Sciatic nerve (tissue), 2 donors: ENCODE measurements at regions not wholly inside any gene's neighbourhood (a gene's known extent, or its start where the extent isn't known, plus 50 kb on each side); places are given as distances from the start of the nearest gene placed in this dataset.

Source experiments
- ATAC-seq: fragments of 200-7000 bp; cut with Tn5 transposase; one replicate; pipeline ENCODE4 v1.9.1; 2020; ENCODE audit warnings: mild to moderate bottlenecking, moderate library complexity
- DNase-seq: peaks from one replicate; pipeline ENCODE4 v3.0.0-alpha.2; 2020; ENCODE audit warnings: low spot score
- intact Hi-C: fragments of 100-400 bp; cut with DNase I; formaldehyde crosslinking; loops from one replicate; pipeline ENCODE4 v1.14.2; 2022
- donor health status: DM: no; HTN: no; CAD: no.
- donor health status: DM: no; HTN: no; CAD: no.

DNA sequence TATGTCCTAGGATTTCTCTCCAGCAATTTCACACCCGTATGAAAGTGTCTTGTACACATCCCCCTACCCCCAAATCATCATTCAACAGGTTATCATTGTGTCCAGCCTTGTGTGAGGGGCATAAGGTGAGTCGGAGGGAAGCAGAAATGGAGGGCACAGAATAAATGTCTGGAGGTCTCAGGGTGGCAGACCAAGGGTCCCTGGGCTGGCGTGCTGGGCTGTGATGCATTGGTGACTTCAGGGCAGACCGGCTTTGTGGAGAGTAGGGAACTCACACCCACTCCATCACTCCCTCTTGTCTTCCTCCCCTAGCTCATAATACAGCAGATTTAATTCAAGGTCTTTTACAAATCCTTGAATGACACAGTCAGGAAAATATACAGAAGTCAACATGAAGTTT lies 191.7 kb upstream of the PMEPA1 start:
- intact Hi-C loops, result no loop called here
- ATAC-seq, result no peak

GRCh38 chr20:57900226-57900905 lies 190.6 kb upstream of the PMEPA1 start:
- intact Hi-C loops, result no loop called here
- ATAC-seq (no peak), DNase-seq (peak; percentile 33)

More for the DNA sequence above, 191.7 kb upstream of the PMEPA1 start:
- DNase-seq, result no peak

- intact Hi-C loops, result no loop called here
- no peak for DNase-seq
- ATAC-seq, result no peak
Measured at GRCh38 chr20:57899554-57899953, 189.7 kb upstream of the PMEPA1 start.

DNA sequence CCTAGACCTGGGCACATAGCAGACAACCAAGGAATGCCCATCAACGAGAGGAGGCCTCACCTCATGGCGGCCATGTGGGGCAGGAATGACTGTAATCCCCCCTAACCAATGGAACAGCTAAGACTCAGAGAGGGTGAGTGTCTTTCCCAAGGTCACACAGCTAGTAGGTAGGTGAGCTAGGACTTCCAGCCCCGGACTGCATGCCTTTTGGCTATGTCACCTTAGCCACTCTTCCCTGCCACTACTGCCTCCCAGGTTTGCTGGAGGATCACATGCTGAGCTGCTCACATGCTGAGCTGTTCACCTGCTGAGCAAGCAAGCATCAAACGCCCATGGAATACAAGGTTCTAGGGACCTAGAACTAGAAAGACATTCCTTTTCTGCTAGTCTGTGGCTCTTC lies 188.5 kb upstream of the PMEPA1 start:
- intact Hi-C loops, result no loop called here
- DNase-seq (peak; percentile 36), ATAC-seq (no peak)

- ATAC-seq, result no peak
- DNase-seq, result peak; percentile 36
- intact Hi-C loops, result no loop called here
Measured at GRCh38 chr20:57897891-57898290, 188.1 kb upstream of the PMEPA1 start.

DNA sequence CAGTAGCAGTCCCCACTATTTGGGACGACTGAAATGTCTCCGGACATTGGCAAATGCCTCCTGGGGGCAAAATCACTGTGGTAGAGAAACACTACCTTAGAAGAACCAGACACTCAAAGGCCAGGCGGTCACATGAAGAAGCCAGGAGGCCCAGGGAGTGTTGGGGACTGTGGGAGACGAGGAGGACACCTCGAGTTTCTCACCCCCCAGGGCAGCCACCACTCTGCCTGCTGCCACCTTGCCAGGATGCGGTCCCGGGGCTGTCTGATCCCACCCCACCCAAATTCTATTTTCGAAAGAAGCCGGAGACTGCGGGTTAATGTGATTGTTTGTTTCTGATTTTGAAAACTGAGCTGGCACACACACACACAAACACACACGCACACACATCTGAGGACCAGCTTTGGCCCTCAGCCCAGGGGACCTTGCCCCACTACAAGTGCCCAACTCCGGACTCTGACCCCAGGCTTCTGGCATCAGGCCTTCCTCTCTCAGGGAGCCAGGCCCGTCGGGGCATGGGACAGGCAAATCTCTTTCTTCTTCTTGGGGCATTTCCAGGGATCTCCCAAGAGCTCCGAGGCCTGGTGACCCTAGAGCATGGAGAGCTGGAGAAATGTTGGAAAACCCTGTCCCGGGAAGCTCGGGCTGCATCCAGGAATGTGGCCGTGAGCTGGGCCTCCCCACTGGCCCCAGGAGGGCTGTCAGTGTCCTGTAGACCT lies 187.5 kb upstream of the PMEPA1 start:
- ATAC-seq, result no peak
- intact Hi-C loops, result no loop called here
- DNase-seq, result peak; percentile 53

DNA sequence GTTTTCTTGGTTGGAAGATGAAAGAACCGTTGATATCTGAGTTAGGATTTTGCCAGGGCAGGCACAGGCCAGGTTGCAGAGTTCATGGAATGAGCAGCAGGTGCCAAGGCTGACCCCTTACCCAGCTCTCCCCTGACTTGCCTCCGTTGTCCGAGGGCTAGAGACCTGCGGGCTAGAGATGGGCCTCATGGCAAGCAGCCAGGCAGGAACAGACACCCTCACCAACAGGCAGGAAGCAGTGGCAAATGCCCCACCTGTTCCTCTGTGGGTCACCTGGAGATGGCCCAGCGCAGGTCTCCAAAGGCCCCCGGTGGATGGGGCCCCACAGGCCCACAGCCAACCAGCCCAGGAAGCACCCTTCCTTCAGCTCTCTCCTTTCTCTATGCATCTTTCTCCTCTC lies 186.7 kb upstream of the PMEPA1 start:
- intact Hi-C loops, result no loop called here
- ATAC-seq (no peak), DNase-seq (peak; percentile 42)

DNA sequence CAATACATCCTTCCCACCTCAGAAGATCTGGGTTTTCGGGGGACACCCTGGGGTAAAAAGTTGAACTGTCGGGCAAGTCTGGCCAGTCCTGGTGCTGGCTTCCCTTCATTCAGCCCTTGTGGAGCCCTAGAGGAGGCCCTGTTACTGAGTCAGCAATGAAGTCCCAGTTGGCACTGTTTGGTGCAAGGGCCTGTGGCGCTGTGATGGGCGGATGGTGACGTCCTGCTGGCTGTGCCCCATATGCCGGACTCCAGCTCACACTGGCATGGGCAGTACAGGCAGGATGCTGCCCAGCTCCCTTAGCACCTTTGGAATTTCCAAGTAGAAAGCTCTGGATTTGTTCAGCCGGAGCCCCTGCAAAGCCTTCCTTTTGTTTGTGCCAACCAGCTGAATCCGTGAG lies 186.2 kb upstream of the PMEPA1 start:
- ATAC-seq (no peak), DNase-seq (peak; percentile 23)
- intact Hi-C loops, result no loop called here

GRCh38 chr20:57895161-57895855 lies 185.5 kb upstream of the PMEPA1 start:
- intact Hi-C loops, result no loop called here
- peak; percentile 25 for DNase-seq
- ATAC-seq, result no peak

DNA sequence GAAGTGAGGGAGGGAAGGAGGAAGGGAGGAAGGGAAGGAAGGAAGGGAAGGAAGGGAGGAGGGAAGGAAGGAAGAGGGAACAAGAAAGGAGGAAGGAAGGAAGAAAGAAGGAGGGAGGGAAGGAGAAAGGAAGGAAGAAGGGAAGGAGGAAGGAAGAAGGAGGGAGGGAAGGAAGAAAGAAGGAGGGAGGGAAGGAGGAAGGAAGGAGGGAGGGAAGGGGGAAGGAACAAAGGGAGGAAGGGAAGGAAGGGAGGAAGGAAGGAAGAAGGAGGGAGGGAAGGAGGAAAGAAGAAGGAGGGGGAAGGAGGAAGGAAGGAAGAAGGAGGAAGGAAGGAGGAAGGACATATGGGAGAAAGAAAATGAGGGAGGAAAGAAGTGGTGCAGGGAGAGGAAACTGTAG lies 184.7 kb upstream of the PMEPA1 start:
- DNase-seq (no peak), ATAC-seq (no peak)
- intact Hi-C loops, result loop anchor here (5.0 kb wide), 1 partner anchor 52 kb away; no protein-coding TSS in a partner anchor

GRCh38 chr20:57894096-57894495 lies 184.3 kb upstream of the PMEPA1 start:
- DNase-seq (peak; percentile 12), ATAC-seq (no peak)
- intact Hi-C loops, result loop anchor here (5.0 kb wide), 1 partner anchor 52 kb away; no protein-coding TSS in a partner anchor

DNA sequence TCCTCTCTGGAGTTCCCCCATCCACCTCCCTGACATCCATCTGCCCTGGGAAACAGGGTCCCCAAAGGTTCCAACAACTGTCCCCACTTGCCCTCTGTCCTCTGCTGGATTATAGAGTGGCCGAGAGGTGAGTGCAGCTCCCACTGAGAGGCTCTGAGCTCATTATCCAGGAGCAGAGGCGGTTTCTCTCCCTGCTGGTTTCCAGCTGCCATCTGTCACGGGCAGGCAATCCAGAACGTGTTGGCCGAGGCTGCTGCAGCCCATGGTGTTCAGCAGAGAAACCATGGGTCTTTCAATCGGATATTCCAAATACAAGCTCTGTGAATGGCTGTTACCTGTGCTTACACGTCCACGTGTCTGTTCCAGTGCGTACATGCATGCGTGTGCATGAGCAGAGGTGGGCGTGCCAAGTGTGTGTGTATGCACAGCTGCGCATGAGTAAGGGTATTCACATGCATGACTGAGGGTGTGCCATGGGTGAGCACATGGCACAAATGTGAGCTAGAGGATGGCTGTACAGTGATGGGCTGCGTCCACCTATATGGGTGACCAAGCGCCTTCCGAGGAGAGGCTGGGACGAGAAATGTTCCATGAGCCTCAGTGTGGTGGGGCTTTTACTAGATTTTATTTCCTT lies 183.7 kb upstream of the PMEPA1 start:
- ATAC-seq (no peak), DNase-seq (peak; percentile 25)
- intact Hi-C loops, result loop anchor here (5.0 kb wide), 1 partner anchor 51 kb away; no protein-coding TSS in a partner anchor

DNA sequence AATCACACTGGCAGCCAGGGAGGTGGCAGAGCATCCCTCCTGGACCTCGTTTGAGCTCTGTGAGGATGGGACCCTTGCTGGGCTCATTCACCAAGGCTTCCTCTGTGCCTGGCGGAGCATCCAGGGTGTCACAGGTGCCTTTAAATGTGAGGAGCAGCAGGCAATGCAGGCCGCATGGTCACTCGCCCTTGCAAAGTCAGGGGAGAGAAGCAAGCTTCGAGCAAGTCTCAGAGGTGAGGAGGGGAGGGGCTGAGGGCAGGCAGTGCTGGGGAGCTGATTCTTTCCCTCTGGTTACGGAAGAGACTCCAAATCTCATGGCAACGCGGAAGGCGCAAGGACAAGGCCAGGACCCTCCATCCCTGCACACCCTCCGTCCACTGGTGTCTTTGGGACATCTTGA lies 182.7 kb upstream of the PMEPA1 start:
- intact Hi-C loops, result loop anchor here (5.0 kb wide), 1 partner anchor 50 kb away; no protein-coding TSS in a partner anchor
- DNase-seq (no peak), ATAC-seq (no peak)

DNA sequence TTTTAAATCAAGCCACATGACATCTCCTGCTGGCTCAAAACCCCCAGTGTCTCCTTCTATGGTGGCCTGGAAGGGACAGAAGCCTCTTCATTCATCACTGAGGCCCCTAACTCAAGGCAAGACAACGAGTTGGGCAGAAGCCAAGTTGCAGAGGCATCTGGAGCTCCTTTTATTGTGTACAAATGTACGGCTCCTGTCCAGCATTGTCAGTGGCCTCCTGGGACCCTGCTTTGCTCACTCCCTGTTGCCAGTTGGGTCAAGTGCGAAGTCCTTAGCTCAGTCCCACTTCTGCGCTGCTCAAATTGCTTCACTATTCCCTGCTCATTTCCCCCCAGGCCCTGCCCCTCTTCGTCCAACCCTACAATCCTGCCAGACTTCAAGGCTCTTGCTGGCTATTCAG lies 181.2 kb upstream of the PMEPA1 start:
- ATAC-seq (no peak), DNase-seq (no peak)
- intact Hi-C loops, result loop anchor here (5.0 kb wide), 1 partner anchor 49 kb away; no protein-coding TSS in a partner anchor

DNA sequence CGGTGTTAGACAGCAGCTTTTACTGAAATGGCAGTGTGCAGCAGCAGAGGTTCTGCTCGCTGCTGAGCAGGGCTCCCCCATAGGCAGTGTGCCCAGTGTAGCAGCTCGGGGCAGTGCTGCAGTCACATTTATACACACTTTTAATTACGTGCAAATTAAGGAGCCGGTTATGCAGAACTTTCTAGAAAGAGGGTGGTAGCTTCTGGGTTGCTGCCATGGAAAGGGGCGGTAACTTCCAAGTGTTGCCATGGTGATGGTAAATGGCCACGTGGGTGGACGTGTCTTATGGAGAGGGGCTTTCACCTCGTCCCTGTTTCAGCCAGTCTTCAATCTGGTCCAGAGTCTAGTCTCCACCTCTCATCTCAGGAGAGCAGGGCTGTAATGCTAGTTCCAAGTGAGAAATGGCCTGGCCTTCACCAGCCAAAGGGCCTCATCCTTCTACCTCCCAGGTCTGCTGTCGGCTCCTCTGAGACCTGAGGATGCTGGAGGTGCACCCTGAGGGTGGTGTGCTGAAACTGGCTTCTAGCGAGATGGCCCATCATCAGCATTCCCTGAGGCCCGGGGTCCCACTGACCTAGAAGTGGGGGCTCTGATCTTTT lies 180.5 kb upstream of the PMEPA1 start:
- intact Hi-C loops, result loop anchor here (5.0 kb wide), 1 partner anchor 48 kb away; no protein-coding TSS in a partner anchor
- DNase-seq, result peak; percentile 25
- ATAC-seq, result no peak

GRCh38 chr20:57888591-57888990 lies 178.8 kb upstream of the PMEPA1 start:
- no peak for ATAC-seq
- intact Hi-C loops, result no loop called here
- DNase-seq, result no peak

DNA sequence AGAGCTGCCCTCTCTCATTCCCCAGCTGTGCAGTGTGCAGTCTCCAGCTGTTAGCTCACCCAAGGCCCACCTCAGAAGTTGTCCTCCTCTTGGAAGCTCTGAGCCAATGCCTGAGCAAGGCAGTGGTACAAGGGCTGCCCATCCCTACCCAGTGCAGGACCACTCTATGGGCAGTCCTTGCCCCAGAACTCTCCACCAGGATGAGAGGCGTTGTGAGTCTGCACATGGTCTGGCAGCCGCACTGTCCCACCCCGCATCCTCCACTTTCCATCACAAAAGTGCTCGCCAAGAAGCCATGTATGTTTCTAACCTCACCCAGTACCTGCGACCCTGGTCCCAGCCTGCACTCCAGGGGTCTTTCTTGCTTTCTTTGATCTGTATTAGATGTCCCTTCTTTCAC lies 175.1 kb upstream of the PMEPA1 start:
- peak; percentile 22 for DNase-seq
- intact Hi-C loops, result no loop called here
- no peak for ATAC-seq

GRCh38 chr20:57883761-57884160 lies 173.9 kb upstream of the PMEPA1 start:
- ATAC-seq, result no peak
- intact Hi-C loops, result no loop called here
- DNase-seq, result peak; percentile 12

DNA sequence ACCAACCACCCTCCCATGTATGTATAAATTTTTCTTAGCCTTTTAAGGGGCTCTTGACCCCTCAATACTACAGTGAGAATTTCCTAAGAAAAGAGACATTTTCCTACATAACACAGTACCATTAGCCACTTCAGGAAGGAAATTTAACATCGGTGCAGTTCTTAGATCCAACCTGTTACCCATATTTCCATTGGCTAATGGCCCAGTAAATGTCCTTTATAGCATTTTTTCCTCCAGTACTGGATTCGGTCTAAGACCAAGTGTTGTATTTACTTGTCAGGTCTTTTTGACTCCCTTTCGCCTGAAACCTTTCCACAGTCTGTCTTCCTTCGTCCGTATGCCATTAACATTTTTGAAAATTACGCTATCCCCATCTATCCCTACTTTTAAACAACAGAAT lies 173.4 kb upstream of the PMEPA1 start:
- ATAC-seq (no peak), DNase-seq (no peak)
- intact Hi-C loops, result no loop called here
